Stimulated activated CD8-positive, alpha-beta memory T cell treated with anti-CD3 and anti-CD28 coated beads, Interleukin-4, amount 100 ng/mL, for 4 hours (primary cell): ENCODE measurements at regions not wholly inside any gene's neighbourhood (a gene's known extent, or its start where the extent isn't known, plus 50 kb on each side); places are given as distances from the start of the nearest gene placed in this dataset.
"Not testable (repeated sequence)": the region's sequence is repeated elsewhere in the genome, so short reads cannot be mapped to it uniquely, and the experiment has no call there.

Experiments
- DNase-seq, 2 donors: peaks; one replicate each; pipeline ENCODE4 v3.0.0-alpha.2; 2020; ENCODE audit warnings: low read depth in 2 of 2, low spot score in 1 of 2

DNA sequence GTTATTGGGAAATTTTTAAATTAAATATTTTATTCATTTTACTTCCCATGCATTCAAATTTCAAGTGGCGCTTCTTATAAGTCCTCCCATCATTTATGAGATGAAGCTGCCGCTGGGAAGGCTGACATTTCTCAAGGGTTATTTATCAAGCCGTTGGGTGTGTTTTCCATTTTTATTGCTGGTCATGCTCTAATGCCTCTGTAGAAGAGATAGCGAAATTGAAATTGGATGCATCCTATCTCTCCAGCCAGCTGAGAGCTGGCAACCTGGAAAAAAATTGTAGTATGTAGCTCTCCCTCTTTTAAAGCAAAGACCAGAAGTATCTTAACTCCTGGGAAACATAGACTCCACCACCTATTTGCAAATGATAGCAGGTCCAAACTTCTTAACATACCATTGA, 135.9 kb downstream of the C6orf118 start:
- no peak for DNase-seq

DNA sequence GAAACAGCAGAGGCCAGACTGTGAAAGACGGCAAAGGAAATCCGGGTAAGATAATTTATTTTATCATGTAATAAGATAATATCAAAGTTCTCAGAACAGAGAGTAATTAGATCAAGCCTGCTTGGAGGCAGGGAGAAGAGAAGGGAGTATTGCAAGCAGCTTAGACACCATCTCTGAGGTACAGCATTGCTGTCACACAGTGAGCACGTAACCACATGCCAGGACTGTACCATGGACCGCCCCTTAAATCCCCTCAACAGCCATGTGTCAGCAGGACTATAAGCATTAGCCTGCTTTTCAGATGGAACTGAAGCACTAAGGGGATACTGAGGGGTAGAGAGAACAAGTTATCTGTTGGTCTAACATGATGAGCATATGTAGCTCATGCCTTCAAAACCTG, 141.5 kb downstream of the C6orf118 start:
- no peak for DNase-seq

GRCh38 chr6:165167311-165167710, 142.1 kb downstream of the C6orf118 start:
- DNase-seq, result no peak

- DNase-seq, result no peak
Observed at GRCh38 chr6:165163519-165163918, 145.9 kb downstream of the C6orf118 start.

GRCh38 chr6:165159460-165159859, 149.9 kb downstream of the C6orf118 start:
- DNase-seq, result no peak

DNA sequence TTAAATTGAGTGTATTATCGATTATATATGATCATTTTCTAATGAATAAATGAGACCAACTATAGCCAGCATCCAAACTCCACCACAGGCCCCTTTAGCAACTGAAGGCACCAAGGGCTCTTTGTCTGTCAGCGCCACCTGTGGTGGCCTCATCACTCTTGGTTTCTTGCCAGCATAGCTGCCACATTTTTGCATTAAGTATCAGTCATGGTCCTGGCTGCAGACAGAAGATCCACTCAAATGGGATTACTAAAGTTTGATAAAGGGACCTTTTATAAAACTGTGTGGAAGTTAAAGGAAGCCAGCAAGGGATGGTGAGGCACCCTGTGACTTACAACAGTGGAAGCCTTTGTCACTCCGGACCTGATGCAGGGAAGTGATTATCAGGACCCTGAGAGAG, 162.9 kb downstream of the C6orf118 start:
- DNase-seq, result no peak

GRCh38 chr6:165135889-165136288, 173.5 kb downstream of the C6orf118 start:
- no peak for DNase-seq

DNA sequence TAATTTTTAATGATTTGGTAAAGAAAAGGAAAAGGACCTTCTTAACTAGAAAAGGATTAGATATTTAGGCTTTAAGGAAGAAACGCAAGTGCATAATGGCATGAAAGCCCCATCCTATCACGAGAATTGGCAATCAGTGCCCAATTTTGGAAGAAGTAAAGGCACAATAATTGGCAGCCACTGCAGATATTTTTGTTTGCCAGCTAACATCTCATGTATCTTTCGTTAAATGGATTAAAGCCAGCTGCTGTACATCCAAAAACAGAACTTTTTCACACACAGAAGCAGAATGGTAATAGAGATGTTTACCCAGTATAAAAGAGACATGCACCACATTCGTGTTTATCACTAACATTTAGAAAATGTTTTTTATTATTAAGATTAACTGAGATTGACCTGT, 180.3 kb downstream of the C6orf118 start:
- DNase-seq, result no peak

DNA sequence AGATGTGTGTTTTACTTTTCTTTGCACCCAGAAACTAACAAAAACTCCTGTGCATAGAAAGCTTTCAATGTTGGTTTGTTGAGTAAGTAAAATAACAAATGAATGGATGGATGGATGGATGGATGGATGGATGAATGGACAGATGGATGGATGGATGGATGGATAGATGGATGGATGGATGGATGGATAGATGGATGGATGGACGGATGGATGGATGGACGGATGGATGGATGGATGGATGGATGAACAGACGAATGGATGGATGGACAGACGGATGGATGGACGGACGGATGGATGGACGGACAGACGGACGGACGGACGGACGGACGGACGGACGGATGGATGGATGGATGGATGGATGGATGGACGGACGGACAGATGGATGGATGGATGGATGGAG, 181.7 kb downstream of the C6orf118 start:
- not testable (repeated sequence) for DNase-seq

DNA sequence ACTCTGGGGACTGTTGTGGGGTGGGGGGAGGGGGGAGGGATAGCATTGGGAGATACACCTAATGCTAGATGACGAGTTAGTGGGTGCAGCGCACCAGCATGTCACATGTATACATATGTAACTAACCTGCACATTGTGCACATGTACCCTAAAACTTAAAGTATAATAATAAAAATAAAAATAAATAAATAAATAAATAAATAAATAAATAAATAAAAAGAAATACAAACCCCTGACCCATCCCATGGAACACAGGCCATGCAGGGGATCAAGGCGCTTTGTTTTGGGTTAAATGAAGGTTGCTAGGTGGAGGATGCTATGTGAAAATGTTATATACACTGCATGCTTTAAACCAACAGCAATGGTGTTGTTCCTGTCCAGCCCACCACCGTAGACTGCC, 184.7 kb downstream of the C6orf118 start:
- not testable (repeated sequence) for DNase-seq

DNA sequence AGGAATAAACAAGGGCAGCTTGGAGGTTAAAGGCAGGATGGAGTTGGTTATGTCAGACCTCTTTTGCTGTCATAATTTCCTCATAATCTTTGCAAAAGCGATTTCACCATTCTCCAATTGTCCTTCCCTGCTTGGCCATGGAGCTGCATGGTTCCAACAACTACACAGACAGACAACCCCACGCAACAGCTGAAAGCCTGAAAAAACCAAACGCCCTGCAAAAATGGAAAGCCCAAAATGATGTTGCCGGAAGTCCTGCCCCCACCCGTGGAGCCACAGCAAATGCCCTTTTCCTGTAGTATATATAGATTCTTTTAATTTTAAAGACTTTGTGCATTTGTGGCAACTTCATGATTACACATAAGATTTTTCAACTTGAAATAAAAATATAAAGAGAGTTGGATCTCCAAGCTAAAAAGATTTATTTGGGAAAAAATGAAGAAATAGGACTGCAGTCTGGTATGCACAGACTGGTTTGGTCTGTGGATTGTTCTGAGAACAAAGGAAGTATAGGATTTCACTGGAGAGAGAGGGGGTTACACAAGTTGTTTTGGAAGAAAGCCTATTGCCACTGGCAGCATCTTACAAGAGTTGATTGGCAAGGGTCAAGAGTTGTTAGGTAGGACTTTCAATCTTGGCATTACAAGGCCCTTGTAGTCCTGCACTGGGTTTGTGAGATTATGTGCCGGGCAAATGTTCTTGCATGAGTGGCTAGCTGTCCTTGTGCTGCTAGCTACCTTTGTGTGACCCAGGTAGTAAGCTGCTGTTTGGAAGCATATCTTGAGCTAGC, 190.0 kb downstream of the C6orf118 start:
- no peak for DNase-seq

DNA sequence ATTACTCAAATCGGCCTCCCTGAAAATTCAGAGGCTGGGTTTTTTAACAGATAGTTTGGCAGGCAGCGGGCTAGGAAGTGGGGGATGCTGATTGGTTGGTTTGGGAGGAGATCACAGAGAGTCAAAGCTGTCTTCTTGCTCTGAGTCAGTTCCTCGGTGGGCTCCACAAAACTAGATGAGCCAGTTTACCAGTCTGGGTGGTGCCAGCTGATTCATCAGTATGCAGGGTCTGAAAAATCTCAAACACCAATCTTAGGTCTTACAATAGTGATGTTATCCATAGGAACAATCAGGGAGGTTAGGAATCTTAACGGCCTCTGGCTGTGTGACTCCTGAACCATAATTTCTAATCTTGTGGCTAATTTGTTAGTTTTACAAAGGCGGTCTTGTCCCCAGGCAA, 190.7 kb downstream of the C6orf118 start:
- DNase-seq, result no peak

GRCh38 chr6:165117806-165118205, 191.6 kb downstream of the C6orf118 start:
- no peak for DNase-seq

DNA sequence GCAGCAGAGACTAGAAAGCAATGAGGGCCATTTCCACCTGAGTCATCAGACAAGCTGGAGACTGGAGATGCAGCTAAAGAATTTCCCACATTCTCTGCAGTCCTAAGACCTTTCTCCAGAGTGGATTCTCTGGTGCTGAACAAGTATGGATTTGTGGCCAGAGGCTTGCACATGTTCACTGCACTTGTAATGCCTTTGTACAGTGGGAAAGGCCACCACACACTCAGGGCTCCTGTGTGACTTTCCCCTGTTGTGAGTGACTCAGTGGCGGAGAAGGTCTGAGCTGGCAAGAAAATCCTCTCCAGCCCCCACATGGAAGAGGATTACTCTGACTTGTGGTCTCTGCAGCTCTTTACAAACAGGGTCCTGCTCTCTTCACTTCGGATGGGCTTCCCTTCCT, 192.3 kb downstream of the C6orf118 start:
- no peak for DNase-seq

DNA sequence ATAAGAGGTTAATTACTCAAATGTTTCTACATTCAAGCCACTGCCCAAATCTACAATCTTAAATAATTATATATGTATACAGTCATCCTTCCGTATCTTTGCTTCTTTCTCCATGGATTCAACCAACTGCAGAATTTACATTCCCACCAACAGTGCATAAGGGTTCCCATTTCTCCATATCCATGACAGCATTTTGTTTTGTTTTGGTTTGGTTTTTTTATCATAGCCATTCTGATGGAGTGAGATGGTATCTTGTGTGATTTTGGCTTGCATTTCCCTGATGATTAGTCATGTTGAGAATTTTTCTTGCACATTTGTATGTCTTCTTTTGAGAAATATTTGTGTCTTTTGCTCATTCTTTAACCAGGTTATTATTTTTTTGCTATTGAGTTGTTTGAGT, 198.5 kb downstream of the C6orf118 start:
- no peak for DNase-seq

DNA sequence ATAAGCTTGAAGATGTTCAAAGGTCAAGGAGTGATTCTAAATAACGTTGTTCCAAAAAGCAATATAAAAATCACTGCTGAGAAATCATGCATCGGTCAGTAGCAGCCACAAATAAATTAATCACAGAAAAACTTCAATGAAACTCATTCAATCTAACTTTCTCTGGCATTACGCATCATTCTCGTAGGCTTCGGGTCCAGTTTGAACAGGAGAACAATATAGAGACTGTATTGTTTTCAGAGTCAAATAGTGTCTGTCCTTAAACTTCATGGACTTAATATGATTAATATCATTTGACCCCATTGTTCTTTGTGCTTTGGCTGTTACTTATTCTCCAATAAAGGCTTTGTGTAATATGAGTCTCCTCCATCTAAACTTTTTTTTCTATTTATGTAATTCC, 200.4 kb downstream of the C6orf118 start:
- DNase-seq, result no peak

GRCh38 chr6:165106261-165106660, 203.1 kb downstream of the C6orf118 start:
- DNase-seq, result no peak

DNA sequence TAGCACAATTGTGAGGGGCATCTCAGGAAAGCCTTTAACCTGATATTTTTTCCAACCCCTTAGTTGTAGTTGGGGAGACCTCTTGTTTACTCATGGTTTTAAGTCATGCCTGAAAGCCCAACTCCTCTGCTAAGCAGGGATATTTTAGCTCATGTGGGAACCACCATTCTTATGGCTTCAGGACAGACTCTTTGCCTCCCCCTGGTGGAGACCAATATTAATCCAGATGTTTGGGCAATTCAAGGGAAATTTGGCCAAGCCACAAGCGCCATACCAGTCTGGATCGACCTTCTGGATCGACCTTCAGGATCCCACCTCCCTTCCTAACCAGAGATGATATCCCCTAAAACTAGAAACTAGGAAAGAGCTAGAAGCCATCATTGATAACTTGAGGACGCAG, 211.2 kb downstream of the C6orf118 start:
- DNase-seq, result no peak

DNA sequence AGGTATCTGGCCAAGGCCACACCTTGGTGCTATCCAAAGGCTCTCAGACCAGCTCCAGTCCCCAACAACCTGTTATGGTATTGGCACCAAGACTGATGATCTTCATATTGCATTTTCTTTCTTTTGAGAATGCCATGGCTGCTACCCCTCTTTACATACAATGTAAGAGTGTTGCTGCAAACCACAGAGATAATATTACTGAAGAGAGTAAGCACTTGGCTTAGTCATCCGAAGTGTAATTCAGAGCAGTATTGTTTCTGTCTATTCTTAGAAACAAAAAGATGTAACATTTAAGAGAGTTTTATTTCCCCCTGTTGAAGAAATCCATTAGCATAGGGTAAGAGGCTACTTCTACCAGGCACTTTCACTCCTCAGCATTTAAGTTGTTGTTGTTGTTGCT, 212.5 kb downstream of the C6orf118 start:
- DNase-seq, result no peak

DNA sequence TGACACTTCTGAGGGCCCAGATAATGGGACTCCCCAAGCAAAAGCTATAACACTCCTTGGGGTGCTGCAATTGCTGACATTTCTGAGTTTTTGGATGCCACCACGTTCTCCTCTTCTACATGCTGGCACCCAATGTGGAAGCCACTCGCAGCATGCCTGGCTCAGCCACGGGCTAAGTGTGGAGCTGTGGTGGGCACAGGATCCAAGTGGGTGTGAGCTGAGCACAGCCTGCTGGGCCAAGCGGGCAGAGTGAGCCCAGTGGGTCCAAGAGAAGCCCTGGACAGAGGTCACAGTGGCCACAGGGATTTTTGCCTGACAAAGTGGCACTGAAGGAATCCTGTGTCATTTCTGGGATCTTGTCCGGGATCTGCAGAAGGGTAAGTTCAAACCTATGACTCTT, 213.2 kb downstream of the C6orf118 start:
- no peak for DNase-seq

- DNase-seq, result no peak
Observed at GRCh38 chr6:165092881-165093595, 216.4 kb downstream of the C6orf118 start.

DNA sequence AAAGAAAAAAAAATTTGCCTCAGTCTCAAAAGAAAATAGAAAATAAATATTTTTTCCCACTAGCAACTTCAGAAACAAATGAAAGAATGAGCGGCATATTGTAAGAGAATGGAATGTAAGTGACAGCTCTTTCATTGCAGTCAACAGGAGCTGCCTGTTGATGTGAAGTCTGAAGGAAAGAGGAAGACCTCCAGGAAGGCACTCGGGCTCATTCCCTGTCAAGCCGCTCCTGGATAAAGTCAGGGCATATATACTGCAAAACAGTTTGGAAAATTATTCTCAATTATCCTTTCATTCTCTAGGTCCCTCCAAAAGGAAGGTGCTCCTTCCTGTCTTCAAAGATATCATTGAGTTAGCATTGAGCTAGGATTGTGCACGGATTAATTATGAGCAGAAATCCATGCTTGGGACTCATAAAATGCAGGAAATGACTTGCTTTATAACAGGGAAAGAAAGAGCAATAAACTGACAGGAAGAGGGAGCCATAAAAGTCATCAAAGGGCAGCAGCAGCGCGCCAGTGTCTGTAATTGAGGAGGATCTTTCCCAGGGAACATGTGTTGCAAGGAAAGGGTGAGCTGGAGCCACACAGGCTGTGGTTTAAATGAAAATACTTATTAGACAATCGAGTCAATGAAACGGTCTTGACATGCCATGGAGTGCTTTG, 218.2 kb downstream of the C6orf118 start:
- DNase-seq, result no peak
